ENCODE measurements at regions not wholly inside any gene's neighbourhood (a gene's known extent, or its start where the extent isn't known, plus 50 kb on each side); places are given as distances from the start of the nearest gene placed in this dataset.

DNA sequence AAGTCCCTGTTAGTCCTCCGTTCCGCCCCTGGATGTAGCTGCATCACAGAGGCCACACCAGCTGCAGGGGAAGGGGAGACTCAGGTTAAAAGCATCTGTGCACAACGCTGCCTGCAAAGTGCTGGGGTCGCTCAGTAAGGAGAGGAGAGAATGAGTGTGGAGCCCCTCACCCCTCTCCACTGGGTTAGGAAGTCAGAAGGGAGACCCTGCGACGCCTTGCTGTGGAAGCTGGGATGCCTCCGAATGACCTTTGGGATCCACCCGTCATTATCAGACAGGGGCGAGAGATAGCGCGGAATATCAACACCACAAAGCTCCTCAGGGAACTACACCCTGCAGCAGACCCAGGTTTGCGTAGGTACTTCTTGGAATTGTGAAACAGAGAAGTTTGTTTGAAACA is 167.7 kb upstream of the SHH start:
- DNase-seq (ENCODE audit: low spot score), result no peak
- peaks cover 5% of the 10 kb centered on the region for H3K27me3 ChIP-seq
- H3K9me3 ChIP-seq (ENCODE audit: low read depth), result no peaks in the 10 kb centered on the region
- H3K36me3 ChIP-seq (replicated peaks; ENCODE audit: insufficient read depth, low read depth), result no peaks in the 10 kb centered on the region
- H3K4me2 ChIP-seq, result no peak overlapping the region
- H3K27ac ChIP-seq, result no peak overlapping the region
- no peaks in the 10 kb centered on the region for H3K4me1 ChIP-seq (ENCODE audit: insufficient read depth)
- no peaks in the 10 kb centered on the region for H3K9me2 ChIP-seq (replicated peaks; ENCODE audit: insufficient read depth)
- no peak overlapping the region for H2AFZ ChIP-seq
- TF ChIP-seq EZH2 (IDR thresholded peaks at IDR 0.05; ENCODE audit: borderline replicate concordance), result no peak
- TF ChIP-seq, protein P1, sequence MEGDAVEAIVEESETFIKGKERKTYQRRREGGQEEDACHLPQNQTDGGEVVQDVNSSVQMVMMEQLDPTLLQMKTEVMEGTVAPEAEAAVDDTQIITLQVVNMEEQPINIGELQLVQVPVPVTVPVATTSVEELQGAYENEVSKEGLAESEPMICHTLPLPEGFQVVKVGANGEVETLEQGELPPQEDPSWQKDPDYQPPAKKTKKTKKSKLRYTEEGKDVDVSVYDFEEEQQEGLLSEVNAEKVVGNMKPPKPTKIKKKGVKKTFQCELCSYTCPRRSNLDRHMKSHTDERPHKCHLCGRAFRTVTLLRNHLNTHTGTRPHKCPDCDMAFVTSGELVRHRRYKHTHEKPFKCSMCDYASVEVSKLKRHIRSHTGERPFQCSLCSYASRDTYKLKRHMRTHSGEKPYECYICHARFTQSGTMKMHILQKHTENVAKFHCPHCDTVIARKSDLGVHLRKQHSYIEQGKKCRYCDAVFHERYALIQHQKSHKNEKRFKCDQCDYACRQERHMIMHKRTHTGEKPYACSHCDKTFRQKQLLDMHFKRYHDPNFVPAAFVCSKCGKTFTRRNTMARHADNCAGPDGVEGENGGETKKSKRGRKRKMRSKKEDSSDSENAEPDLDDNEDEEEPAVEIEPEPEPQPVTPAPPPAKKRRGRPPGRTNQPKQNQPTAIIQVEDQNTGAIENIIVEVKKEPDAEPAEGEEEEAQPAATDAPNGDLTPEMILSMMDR (IDR thresholded peaks at IDR 0.05; ENCODE audit: poor library complexity), result no peak
- TF ChIP-seq EZH2phosphoT487 (IDR thresholded peaks at IDR 0.05; ENCODE audit: low read depth, severe bottlenecking, unreplicated experiment), result no peak
- H4K20me1 ChIP-seq (ENCODE audit: insufficient read depth, poor library complexity, severe bottlenecking), result no peaks in the 10 kb centered on the region
- 73% methylated on average over 12 of the region's 12 CpGs for WGBS (ENCODE audit: low lambda C conversion rate, missing lambda C conversion rate)
- H3K4me3 ChIP-seq, result no peak overlapping the region
- no peaks in the 10 kb centered on the region for H3K79me2 ChIP-seq

DNA sequence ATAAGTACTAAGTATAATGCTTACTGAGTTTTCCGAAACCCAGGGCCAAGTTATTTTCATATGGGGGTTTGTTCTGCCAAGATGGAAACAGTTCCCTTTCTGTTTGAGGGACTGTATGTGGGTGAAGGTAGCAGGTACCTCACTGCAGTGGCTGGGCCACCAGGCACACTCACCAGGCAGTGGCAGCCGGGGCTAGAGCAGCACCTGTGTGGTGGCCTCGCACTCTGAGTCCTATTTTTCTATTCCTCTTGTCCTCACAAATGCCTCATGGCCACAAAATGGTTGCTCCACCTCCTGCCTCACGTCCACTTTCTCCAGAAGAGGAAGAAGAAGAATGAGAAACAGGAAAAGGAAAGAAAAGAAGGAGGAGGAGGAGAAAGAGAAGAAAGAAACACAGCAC is 167.3 kb upstream of the SHH start:
- no peak for DNase-seq (ENCODE audit: low spot score)
- TF ChIP-seq EZH2 (IDR thresholded peaks at IDR 0.05; ENCODE audit: borderline replicate concordance) (no peak), EZH2phosphoT487 (IDR thresholded peaks at IDR 0.05; ENCODE audit: low read depth, severe bottlenecking, unreplicated experiment) (no peak)
- TF ChIP-seq, protein P1 (IDR thresholded peaks at IDR 0.05; ENCODE audit: poor library complexity), result no peak

DNA sequence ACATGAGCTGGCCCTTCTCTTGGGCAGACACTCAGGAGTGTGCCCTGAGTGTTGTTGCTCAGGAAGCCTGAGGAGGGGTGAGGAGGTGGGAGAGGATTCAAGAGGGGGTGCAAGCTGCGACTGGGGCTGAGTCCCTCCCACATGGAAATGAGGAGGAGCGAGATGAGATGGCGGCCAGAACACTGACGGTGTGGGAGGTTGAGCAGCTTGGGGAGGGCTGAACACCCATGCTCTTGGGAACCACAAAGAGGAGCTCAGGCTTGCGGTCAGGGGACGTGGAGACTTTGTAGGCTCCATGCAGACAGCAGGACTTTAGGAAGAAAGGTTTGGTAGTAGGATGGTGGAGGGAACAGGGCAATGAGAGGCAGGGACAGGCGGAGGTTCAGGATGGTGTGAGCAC is 163.2 kb upstream of the SHH start:
- no peak for DNase-seq (ENCODE audit: low spot score)
- no peak overlapping the region for H3K4me2 ChIP-seq
- 82% methylated on average over 7 of the region's 7 CpGs for WGBS (ENCODE audit: low lambda C conversion rate, missing lambda C conversion rate)
- no peak overlapping the region for H3K27ac ChIP-seq
- TF ChIP-seq EZH2 (IDR thresholded peaks at IDR 0.05; ENCODE audit: borderline replicate concordance) (no peak), EZH2phosphoT487 (IDR thresholded peaks at IDR 0.05; ENCODE audit: low read depth, severe bottlenecking, unreplicated experiment) (no peak)
- TF ChIP-seq, protein P1 (IDR thresholded peaks at IDR 0.05; ENCODE audit: poor library complexity), result no peak
- H3K79me2 ChIP-seq, result no peaks in the 10 kb centered on the region
- no peaks in the 10 kb centered on the region for H3K9me2 ChIP-seq (replicated peaks; ENCODE audit: insufficient read depth)
- no peak overlapping the region for H3K4me3 ChIP-seq
- no peak overlapping the region for H2AFZ ChIP-seq
- H4K20me1 ChIP-seq (ENCODE audit: insufficient read depth, poor library complexity, severe bottlenecking), result no peaks in the 10 kb centered on the region
- no peaks in the 10 kb centered on the region for H3K4me1 ChIP-seq (ENCODE audit: insufficient read depth)
- no peaks in the 10 kb centered on the region for H3K9me3 ChIP-seq (ENCODE audit: low read depth)
- H3K27me3 ChIP-seq, result peaks cover 5% of the 10 kb centered on the region
- H3K36me3 ChIP-seq (replicated peaks; ENCODE audit: insufficient read depth, low read depth), result no peaks in the 10 kb centered on the region

More for the DNA sequence above, 167.3 kb upstream of the SHH start:
- WGBS (ENCODE audit: low lambda C conversion rate, missing lambda C conversion rate), result 69% methylated on average over 4 of the region's 4 CpGs
- no peaks in the 10 kb centered on the region for H4K20me1 ChIP-seq (ENCODE audit: insufficient read depth, poor library complexity, severe bottlenecking)
- H3K4me3 ChIP-seq, result no peak overlapping the region
- H3K9me3 ChIP-seq (ENCODE audit: low read depth), result no peaks in the 10 kb centered on the region
- H3K9me2 ChIP-seq (replicated peaks; ENCODE audit: insufficient read depth), result no peaks in the 10 kb centered on the region
- no peak overlapping the region for H3K4me2 ChIP-seq
- H3K79me2 ChIP-seq, result no peaks in the 10 kb centered on the region
- peaks cover 5% of the 10 kb centered on the region for H3K27me3 ChIP-seq
- H3K27ac ChIP-seq, result no peak overlapping the region
- H3K36me3 ChIP-seq (replicated peaks; ENCODE audit: insufficient read depth, low read depth), result no peaks in the 10 kb centered on the region
- H2AFZ ChIP-seq, result no peak overlapping the region
- no peaks in the 10 kb centered on the region for H3K4me1 ChIP-seq (ENCODE audit: insufficient read depth)

All from hepatocyte (in vitro differentiated cells).